ENCODE measurements at regions not wholly inside any gene's neighbourhood (a gene's known extent, or its start where the extent isn't known, plus 50 kb on each side); places are given as distances from the start of the nearest gene placed in this dataset.
"Not testable (repeated sequence)": the region's sequence is repeated elsewhere in the genome, so short reads cannot be mapped to it uniquely, and the experiment has no call there.

DNA sequence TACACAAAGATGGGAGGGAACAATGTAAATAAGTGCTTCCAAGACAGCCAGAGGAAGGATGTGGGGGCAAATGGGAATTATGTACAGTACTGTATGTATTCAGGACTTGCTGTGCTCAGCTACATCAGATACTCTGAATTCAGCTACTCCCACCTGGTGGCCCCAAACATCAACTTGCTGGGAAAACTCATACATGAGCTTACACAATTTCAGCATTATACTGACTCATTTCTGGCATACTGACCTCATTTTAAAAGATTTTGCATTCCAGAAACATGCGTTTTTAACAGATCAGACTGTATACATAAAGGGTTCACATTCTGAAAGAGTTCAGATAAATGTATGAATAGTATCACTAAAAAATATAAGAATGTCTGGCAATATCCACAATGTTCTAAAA, 59.7 kb downstream of the GPX5 start:
- no peak for DNase-seq

DNA sequence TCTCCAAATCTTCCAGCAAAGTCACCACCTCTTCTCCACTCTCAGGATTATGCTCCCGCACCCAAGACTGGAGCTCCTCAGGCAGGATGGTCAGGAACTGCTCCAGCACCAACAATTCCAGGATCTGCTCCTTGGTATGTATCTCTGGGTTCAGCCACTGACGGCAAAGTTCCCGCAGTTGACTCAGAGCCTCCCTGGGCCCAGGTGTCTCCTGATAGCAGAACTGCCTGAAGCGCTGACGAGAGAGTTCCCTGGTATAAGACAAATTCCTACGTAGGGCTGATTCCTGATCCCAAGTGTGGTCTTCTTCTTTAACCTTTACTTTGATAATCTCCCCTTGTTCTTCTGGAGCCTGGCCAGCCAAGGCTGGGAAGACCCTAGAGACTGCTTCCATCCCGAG, 60.6 kb downstream of the GPX5 start:
- DNase-seq, result no peak

DNA sequence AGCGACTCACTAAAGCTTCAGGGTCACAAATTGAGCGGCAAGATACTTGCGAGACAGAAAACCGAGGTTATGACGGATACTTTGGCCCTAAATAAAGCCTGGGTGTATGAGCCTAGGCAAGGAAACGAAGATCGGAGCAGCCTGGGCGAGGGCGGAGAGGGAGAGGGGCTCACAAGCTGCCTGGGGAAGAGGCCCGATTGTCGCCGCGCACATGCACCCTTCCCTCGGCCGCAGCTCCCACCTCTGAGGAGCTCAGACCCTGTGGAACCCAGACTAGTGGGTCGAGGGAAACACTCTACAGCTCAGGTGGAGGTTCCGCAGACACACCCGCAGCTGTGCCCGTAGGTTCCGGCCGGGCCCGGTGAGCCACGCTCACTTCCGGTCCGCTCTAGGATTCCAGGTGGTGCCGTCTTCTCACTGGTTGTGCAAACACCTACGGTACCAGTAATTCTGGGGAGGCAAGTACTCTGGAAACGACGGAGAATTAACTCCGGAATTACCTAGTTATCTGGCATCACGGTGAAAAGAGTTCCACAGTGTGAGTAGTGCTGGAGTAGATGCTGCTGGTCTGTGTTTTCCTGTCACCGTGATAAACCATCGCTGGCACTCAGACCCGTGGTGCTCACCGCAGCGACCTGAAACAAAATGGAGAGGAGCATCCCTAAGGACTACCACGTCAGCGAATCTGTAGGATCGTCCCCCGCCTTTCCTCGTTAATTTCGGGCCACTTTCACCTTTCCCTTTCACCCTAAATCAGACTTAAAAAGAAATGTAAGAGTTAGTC, 61.5 kb downstream of the GPX5 start:
- peak; percentile 71 for DNase-seq

DNA sequence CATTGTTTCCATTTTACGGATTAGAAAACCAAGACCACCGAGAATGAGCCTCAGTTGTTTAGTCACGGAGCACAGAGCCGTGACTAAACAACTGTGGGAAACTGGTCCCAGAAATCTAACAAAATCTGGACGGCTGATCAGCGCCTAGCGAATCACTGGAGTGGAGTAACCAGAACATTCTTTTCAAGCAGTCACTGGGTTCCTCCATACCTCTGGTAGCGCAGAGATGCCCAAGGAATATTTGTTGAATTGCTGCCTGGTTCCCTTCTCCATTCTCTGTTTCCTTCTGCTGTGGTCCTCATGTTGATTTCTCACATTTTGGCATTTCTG, 62.0 kb downstream of the GPX5 start:
- DNase-seq, result no peak

DNA sequence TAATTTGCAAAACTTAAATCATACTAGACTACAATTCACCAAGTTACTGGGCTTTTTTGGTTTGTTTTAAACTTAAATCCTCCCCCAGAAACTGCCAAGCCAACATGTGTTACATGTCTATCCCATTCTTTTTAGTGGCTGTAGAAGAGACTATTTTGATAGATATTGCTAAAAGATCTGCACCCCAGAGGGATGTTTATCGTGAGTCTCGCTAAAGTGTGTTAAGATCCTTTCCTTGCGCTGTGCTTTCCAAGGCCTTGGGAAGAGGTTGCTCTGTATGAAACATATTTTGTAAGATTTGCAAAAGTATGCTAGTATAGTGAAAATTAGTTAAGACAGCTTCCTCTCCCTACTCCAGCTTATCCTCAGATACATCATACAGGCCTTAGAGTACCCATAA, 63.0 kb downstream of the GPX5 start:
- no peak for DNase-seq

DNA sequence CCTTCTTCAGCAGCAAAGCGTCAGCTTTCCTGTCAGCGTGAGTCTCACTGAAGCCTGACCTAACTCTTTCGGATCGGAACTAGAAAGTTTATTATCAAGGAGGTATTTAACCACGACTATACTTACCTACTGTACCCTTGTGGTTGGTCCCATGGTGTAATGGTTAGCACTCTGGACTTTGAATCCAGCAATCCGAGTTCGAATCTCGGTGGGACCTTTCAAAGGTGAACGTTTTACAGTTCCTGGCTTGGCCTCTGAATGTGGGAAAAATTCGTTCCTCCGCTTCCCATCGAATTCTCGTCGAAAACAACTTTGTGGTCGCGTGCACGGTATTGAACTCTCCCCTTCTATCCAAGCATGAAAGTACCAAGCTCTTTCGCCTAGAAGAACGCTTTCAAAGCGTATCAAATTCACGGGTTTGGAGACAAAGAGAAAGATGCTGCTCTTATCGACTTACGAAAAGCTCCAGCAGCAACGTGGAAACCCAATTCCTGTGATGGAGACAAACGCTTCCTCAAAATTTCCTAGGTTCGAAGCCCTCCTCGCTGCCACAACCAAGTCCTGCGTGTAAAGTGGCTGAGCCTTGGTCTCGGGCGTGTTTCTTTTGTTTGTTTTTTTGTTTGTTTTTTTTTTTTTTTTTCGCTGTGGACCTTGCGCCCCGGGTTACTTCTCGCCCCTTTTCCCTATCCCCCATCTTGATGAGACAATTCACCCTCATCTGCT, 63.7 kb downstream of the GPX5 start:
- DNase-seq, result peak; percentile 9

DNA sequence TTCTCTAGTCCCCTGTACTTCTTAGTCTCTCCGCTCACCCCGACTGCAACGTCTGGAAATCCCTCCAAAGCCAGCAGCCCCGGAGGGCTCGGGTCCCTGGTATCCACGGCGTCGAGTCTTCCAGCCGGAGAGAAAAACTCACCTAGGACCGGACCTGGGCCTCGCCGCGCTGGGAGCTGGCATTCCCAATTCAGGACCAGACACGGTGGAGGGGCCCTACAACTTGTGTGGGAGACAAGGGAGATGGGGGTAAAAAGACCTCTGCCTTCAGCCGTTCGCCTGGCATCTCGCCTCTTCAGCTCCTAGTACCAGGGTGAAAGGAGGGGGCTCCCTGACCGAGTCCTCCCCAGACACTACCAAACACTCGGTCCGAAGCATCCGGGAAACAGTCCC, 64.3 kb downstream of the GPX5 start:
- no peak for DNase-seq

DNA sequence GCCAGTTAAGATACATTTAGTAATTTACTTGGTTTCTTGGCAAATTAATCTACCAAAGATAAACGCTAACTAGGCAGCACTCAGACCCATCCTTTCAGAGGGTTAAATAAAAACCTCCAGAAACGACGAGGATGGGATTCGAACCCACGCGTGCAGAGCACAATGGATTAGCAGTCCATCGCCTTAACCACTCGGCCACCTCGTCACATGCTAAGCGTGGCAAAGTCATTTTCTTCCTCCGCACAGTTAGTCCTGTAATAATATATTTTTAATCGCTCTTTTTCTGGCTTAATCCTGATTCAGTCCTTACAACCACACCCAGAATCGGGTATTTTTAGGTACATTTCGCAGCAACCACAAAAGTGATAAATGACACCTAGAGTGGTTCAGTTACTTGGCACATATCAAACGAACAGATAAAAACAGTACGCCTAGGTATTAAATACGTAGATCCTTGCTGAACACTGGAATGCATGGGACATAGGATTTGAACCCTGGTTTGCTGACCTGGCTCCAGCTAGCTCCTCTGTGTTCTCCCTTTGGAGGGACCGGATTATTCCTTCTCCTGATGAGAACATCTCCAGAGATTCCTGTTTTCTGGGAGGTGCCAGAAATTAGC, 71.6 kb downstream of the GPX5 start:
- DNase-seq, result peak; percentile 13

DNA sequence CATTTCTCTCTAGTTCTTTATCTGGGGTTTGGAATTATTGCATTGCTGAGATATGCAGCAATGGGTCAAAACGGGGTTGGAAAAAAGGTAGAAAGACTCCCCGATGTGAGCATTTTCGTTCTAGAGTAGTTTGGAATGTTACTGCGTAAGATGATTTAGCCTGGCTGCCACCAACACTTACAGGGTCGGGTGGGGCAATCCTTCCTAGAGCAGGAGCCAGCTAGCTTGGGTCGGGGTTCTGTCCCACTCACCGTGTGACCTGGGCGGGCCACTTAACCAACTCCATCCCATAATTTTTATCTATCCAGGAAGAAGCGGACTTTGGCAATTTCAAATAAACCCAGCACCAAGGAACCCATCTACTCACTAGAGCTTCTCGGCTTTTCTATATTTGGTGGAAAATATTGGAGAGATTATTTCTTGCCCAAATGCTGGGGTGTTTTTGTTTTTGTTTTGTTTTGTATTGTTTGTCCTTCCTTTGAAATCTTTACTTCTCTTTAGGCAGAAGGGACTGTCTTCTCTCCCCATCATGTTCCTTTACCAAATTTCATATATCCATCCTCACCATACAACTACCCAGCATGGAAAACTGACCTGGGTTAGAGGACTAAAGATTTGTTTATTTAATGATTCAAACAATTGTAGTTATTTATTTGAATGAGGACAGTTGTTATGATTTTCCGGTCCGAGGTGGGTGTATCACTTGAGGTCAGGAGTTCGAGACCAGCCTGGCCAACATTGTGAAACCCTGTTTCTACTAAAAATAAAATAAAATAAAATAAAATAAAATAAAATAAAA, 72.4 kb downstream of the GPX5 start:
- no peak for DNase-seq

DNA sequence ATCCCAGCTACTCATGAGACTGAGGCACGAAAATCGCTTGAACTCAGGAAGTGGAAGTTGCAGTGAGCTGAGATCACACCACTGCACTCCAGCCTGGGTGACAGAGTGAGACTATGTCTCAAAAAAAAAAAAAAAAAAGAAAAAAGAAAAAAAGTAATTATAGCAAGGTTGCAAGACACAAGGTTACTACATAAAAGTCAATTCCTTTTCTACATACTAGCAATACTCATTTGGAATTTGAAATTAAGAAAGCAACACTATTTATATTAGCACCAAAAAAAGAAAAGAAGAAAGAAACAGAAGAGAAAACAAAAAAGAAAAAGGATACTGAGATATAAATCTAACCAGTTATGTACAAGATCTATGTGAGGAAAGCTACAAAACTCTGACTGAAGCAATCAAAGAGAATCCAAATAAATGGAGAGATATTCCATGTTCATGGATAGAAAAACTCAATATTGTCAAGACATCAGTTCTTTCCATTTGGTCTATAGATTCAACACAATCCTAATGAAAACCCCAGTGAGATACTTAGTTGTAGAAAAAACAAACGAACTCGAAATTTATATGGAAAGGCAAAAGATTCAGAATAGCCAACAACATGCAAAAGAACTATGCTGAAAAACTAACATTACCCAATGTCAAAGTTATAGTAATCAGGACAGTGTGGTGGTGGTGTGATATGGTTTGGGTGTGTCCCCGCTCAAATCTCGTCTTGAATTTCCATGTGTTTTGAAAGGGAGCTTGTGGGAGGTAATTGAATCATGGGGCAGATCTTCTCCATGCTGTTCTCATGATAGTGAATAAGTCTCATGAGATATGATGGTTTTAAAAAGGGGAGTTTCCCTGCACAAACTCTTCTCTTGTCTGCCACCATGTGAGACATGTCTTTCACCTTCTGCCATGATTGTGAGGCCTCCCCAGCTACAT, 73.3 kb downstream of the GPX5 start:
- DNase-seq, result no peak

DNA sequence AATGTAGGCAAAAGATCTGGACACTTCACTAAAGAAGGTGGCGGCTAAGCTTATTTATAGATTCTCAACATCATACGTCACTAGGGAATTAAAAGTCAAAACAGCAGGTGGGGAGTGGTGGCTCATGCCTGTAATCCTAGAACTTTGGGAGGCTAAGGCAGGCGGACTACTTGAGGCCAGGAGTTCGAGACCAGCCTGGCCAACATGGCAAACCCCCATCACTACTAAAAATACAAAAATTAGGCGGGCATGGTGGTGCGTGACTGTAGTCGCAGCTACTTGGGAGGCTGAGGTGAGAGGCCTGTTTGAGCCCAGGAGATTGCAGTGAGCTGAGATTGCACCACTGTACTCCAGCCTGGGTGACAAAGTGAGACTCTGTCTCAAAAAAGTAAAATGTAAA, 74.6 kb downstream of the GPX5 start:
- DNase-seq, result no peak

DNA sequence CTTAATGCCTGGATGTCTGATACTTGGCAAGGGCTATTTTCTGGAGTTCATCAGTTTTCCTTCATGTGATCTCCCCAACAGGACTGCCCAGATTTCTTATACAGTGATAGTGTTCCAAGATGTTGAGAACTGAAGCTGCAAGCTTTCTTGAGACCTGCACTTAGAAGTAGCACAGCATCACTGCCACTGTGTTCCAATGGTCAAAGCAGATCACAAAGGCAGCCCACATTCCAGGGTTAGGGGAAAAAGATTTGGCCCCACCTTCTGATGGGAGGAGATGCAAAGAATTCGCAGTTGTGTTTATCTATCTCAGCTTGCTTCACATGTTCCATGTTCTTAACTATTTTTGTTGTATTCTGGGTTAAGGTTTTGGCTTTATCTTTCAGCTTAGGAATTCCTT, 78.2 kb downstream of the GPX5 start:
- no peak for DNase-seq

DNA sequence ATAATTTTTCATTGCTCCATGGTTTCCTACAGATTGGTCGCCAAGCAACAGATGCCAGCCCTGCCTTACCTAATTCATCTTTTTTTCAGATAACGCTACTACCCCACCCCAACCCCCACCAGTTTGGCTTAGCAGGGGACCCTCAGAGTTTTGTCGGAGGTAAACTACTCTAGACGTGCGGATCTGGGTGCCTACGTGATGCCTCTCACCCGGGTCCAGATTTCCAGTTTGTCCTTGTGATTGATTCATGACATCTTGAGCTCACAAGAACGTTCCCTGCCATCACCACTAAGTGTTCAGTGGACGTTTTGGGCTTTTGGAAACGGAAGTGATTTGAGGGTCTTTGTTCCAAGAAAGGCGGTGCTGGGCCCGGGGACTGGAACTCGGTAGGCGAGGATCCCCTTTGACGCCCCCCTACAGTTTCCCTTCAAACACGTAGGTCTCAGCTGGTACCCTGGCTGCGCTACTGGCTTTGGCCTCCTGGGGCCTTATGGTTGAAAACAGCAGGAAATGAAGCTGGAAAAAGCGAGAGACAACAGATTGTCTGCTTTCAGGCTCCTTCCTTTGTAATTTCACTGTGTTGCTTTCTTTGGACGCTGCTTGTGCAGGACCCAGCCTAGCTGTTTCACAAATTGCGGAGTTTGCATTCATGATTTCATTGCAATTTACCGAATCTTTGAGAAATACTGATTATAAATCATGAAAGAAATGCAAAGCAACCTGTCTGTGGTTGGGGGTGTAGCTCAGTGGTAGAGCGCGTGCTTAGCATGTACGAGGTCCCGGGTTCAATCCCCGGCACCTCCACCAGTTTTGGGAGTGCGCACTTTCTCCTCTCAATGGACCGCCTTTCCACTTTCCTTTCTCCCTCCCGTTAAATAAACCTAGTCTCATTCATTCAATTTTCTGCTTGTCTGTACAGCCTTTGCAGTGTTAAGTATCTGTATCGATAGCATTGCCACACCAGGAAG, 81.0 kb downstream of the GPX5 start:
- DNase-seq, result peak; percentile 11

DNA sequence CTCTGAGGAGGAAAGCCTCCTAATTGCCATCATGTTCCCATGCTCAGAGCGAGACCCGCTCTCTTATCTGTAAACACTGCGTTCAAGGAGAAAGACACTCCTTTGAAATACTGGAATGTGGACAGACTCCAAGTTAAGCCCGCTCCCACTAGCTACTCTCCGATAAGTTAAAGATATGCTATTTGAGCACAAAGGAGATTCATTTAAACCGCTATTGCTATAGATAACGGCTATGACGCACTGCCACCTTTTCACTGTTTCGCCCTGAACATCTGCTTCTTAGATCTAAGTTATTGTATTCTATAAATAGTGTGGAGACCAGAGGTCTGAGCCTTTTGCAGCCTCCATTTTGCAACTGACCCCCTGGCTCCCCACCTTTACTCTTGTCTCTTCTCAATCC, 82.3 kb downstream of the GPX5 start:
- no peak for DNase-seq

DNA sequence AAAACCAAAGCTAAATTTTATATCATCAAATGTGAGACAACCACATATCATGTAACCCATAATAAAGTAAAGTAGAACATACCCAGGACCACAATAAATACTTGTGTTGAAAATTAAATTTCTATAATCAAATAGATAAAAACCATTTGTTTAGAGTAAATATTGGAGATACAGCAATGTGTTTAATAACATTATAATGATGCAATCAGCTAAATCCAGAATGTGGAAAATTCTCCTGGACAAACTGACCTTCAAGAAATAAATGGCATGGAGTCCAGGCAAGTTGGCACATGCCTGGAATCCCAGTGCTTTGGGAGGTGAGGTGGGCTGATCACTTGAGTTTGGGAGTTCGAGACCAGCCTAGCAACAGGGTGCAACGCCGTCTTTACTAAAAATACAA, 84.0 kb downstream of the GPX5 start:
- no peak for DNase-seq

DNA sequence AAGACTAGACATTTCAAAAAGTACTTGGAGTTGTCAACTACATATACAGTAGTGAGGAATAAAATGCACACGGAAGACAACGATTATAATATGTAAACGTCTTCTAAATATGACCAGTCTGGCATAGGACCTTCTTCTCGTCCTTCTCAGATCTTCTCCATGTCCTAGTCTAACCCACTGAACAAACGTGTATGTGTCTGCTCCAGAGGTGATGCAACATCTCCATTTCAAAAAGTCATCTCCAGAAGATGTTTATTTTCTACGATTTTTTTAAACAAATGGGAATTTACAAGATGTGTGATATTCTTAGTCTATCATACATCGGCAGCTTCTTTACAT, 89.9 kb downstream of the GPX5 start:
- DNase-seq, result no peak

DNA sequence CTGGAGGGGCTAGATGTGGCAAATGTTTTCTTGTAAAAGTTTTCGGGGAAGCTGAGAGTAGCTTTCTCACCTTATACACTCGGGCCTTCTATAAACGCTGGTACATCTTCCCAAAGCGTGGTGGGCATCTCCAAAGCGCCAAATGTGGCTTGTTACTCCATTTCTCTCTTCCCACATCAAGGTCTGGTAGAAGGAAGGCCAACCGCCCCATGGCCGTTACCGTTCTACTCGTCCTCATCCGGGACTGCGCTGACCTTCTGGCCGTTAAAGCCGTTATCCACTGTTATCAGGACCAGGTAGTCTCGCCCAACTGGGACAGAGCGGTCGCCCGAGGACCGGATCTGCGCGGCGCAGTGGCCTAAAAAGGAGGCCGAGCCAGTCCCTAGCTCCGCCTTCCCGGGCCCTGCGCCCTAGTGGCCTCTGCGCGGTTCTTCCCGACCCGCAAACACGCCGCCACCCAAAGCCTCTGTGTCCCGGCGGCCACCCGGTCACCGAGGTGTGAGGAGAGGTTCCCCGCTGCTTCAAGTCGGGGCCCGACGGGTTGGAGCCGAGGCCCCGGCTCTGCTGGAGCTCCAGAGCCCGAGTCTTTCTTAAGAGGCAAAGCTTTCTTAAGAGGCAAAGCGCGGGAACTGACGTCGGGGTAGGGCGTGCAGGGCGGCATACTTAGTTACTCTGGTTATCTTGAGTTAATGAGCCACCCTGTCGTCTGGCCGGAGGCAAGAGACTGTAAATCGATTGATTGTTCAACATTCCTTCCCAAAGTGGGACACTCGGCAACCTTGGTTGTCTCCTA, 90.5 kb downstream of the GPX5 start:
- DNase-seq, result no peak

DNA sequence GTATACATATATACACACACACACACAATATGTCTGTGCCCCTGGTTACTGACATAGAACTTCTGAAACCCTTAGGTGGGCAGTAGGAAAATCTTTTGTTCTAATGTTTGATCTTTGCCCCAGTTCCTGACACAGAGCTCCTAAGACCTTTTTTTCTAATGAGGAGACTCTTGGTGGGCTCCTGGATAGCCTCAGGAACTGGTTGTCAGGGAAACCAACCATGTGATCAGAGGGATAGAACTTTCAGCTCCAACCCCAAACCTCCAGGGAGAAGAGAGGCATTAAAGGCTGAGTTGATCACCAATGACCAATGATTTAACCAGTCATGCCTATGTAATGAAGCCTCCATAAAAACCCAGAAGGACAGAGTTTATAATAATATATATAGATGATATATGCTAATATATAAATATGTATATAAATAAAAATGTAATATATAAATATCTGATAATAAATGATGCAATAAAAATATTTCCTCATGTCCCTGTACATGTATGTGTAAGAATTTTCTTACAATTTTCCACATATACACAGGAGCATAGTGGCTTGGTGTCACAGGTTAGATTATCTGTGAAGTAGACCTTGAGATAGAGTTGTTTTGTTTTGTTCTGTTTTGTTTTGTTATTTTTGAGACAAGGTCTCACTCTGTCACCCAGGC, 93.3 kb downstream of the GPX5 start:
- no peak for DNase-seq

DNA sequence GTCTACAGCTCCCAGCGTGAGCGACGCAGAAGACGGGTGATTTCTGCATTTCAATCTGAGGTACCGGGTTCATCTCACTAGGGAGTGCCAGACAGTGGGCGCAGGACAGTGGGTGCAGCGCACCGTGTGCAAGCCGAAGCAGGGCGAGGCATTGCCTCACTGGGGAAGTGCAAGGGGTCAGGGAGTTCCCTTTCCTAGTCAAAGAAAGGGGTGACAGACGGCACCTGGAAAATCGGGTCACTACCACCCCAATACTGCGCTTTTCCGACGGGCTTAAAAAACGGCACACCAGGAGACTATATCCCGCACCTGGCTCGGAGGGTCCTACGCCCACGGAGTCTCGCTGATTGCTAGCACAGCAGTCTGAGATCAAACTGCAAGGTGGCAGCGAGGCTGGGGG, 95.6 kb downstream of the GPX5 start:
- not testable (repeated sequence) for DNase-seq

DNA sequence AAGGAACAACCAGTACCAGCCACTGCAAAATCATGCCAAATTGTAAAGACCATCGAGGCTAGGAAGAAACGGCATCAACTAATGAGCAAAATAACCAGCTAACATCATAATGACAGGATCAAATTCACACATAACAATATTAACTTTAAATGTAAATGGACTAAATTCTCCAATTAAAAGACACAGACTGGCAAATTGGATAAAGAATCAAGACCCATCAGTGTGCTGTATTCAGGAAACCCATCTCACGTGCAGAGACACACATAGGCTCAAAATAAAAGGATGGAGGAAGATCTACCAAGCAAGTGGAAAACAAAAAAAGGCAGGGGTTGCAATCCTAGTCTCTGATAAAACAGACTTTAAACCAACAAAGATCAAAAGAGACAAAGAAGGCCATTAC, 97.6 kb downstream of the GPX5 start:
- not testable (repeated sequence) for DNase-seq

Measured in CD4-positive, alpha-beta T cell treated with Interleukin-6 for 4 hours (primary cell).